GM12878 (cell line): ENCODE measurements at regions not wholly inside any gene's neighbourhood (a gene's known extent, or its start where the extent isn't known, plus 50 kb on each side); places are given as distances from the start of the nearest gene placed in this dataset.
"Not testable (repeated sequence)": the region's sequence is repeated elsewhere in the genome, so short reads cannot be mapped to it uniquely, and the experiment has no call there.

Experiments
- ATAC-seq: fragments of 200-7000 bp; cut with Tn5 transposase; 3 replicates; pipeline ENCODE4 v1.9.1; 2020; ENCODE audit warnings: mild to moderate bottlenecking, moderate library complexity
- BruUV-seq: library from RNA; stranded (reverse); fragments of 400-500 nt; replicated peaks from 2 replicates; lab custom pipeline; 2021; lab: Mats Ljungman, UMichigan
- CTCF ChIA-PET: fragments of 300-600 bp; sonication (Branson Sonifier 250); formaldehyde crosslinking; extraction: SDS; loops from one replicate; lab custom pipeline; 2021; ENCODE audit warnings: inconsistent platforms; lab: Yijun Ruan, JAX
- POLR2A ChIA-PET: fragments of 350-600 bp; formaldehyde crosslinking; extraction: SDS; loops from one replicate; lab custom pipeline; 2021; ENCODE audit warnings: inconsistent platforms; lab: Charles Lee
- RAD21 ChIA-PET: fragments of 300-600 bp; sonication (Branson Sonifier 250); formaldehyde crosslinking; loops from one replicate; lab custom pipeline; 2023; ENCODE audit warnings: antibody characterized with exemption; ENCODE audit not compliant: unreplicated experiment; lab: Charles Lee
- SMC1A ChIA-PET: fragments of 300-600 bp; sonication (Branson Sonifier 250); formaldehyde crosslinking; loops from one replicate; lab custom pipeline; 2023; ENCODE audit not compliant: unreplicated experiment, uncharacterized antibody; lab: Charles Lee
- DNase-seq: peaks from one replicate; pipeline ENCODE4 v3.0.0-alpha.2; 2011; ENCODE audit warnings: low read depth, low spot score
- FAIRE-seq: peaks from 3 replicates; lab custom pipeline; 2011; peaks lifted over from hg19 to GRCh38; lab: Jason Lieb, UNC
- H2AFZ ChIP-seq: 2 replicates; pipeline ENCODE4 v1.6.0; 2011; ENCODE audit warnings: low read depth, low read length, control low read depth; ENCODE audit not compliant: control insufficient read depth
- H3K27ac ChIP-seq: 2 replicates; pipeline ENCODE4 v1.5.1; 2011; ENCODE audit warnings: control low read depth; ENCODE audit not compliant: control insufficient read depth, insufficient read depth
- H3K27me3 ChIP-seq, 2 experiments: replicated peaks in 1 of 2; 2 replicates each; pipeline versions ENCODE4 v1.6.0 to v1.6.1; 2011; ENCODE audit warnings: low read length in 1 of 2; ENCODE audit not compliant: control insufficient read depth in 2 of 2, insufficient read depth in 2 of 2
- H3K36me3 ChIP-seq, 2 experiments: 2 replicates each; pipeline ENCODE4 v1.5.1; 2011; ENCODE audit warnings: low read length in 1 of 2; ENCODE audit not compliant: control insufficient read depth in 2 of 2, insufficient read depth in 2 of 2
- H3K4me1 ChIP-seq: 2 replicates; pipeline ENCODE4 v1.6.1; 2011; ENCODE audit warnings: mild to moderate bottlenecking, low read length, moderate library complexity, mixed read lengths; ENCODE audit not compliant: control insufficient read depth, insufficient read depth
- H3K4me2 ChIP-seq: 2 replicates; pipeline ENCODE4 v1.6.0; 2011; ENCODE audit warnings: control low read depth; ENCODE audit not compliant: control insufficient read depth, insufficient read depth
- H3K4me3 ChIP-seq: fragments of 200-600 bp; sonication (generic); 2 replicates; pipeline ENCODE4 v1.5.1; 2016
- H3K79me2 ChIP-seq: 2 replicates; pipeline ENCODE4 v1.6.0; 2011; ENCODE audit warnings: low read length; ENCODE audit not compliant: control insufficient read depth, insufficient read depth
- H3K9ac ChIP-seq: 2 replicates; pipeline ENCODE4 v1.8.0; 2011; ENCODE audit warnings: low read length, control low read depth, mixed read lengths; ENCODE audit not compliant: control insufficient read depth, insufficient read depth
- H3K9me3 ChIP-seq: replicated peaks from 3 replicates; pipeline ENCODE4 v1.5.1; 2011; ENCODE audit warnings: mild to moderate bottlenecking, low read length; ENCODE audit not compliant: control insufficient read depth, insufficient read depth
- H4K20me1 ChIP-seq: 2 replicates; pipeline ENCODE4 v1.6.0; 2011; ENCODE audit not compliant: control insufficient read depth, insufficient read depth
- CHD4 ChIP-seq: fragments of 200-600 bp; sonication (generic); IDR thresholded peaks from 2 replicates; pipeline ENCODE4 v1.6.1; 2016; ENCODE audit warnings: mild to moderate bottlenecking
- ESRRA ChIP-seq: IDR thresholded peaks from 2 replicates; pipeline ENCODE4 v1.6.1; 2012; ENCODE audit warnings: mild to moderate bottlenecking, low read length, improper control_type of control experiment
- GATAD2B ChIP-seq: fragments of 450-650 bp; conservative IDR thresholded peaks from 2 replicates; pipeline ENCODE4 v1.6.1; 2017; ENCODE audit warnings: low read depth, mild to moderate bottlenecking, moderate library complexity
- HDGF ChIP-seq: fragments of 450-650 bp; IDR thresholded peaks from 2 replicates; pipeline ENCODE4 v1.6.1; 2016; ENCODE audit warnings: antibody characterized with exemption
- HSF1 ChIP-seq: fragments of 150-350 bp; IDR thresholded peaks from 2 replicates; pipeline ENCODE4 v1.6.1; 2014; ENCODE audit warnings: mild to moderate bottlenecking, low read depth, low read length
- IRF5 ChIP-seq: fragments of 450-650 bp; IDR thresholded peaks from 2 replicates; pipeline ENCODE4 v1.6.1; 2017; ENCODE audit warnings: borderline replicate concordance
- KDM1A ChIP-seq: fragments of 200-600 bp; sonication (generic); IDR thresholded peaks from 2 replicates; pipeline ENCODE4 v1.6.1; 2016; ENCODE audit warnings: borderline replicate concordance
- MLLT1 ChIP-seq: fragments of 450-650 bp; IDR thresholded peaks from 2 replicates; pipeline ENCODE4 v1.6.1; 2016; ENCODE audit warnings: mild to moderate bottlenecking
- NBN ChIP-seq: fragments of 450-650 bp; IDR thresholded peaks from 2 replicates; pipeline ENCODE4 v1.6.1; 2016
- PAX5 ChIP-seq: IDR thresholded peaks from 2 replicates; pipeline ENCODE4 v1.6.1; 2011; ENCODE audit warnings: low read depth, low read length, borderline replicate concordance
- SMAD5 ChIP-seq: IDR thresholded peaks from 2 replicates; pipeline ENCODE4 v1.6.1; 2016; ENCODE audit warnings: antibody characterized with exemption, low read depth
- SP1 ChIP-seq: IDR thresholded peaks from one replicate; pipeline ENCODE4 v1.6.1; 2011; ENCODE audit warnings: low read depth, low read length
- whole genome bisulfite sequencing: methylation state at CpG from one replicate; pipeline ENCODE4 v1.1.6; 2016; ENCODE audit warnings: low lambda C conversion rate; ENCODE audit not compliant: insufficient replicate concordance, insufficient coverage; ENCODE audit errors: missing lambda C conversion rate; 5-methylcytosine and 5-hydroxymethylcytosine counted together
- in situ Hi-C: fragments of 300-500 bp; cut with MboI; formaldehyde crosslinking; loops from 9 replicates; pipeline ENCODE4 v1.14.3; 2018; ENCODE audit warnings: mixed read lengths
- intact Hi-C: fragments of 100-400 bp; cut with micrococcal nuclease; formaldehyde crosslinking; loops from one replicate; pipeline ENCODE4 v1.14.2; 2022; ENCODE audit not compliant: unreplicated experiment

GRCh38 chr14:55837467-55837866 lies 257.5 kb downstream of the KTN1 start (continued):
- TF ChIP-seq IRF5, result no peak
- TF ChIP-seq HDGF, result no peak
- no peak for TF ChIP-seq CHD4
- TF ChIP-seq KDM1A, result no peak
- TF ChIP-seq SMAD5, result no peak
- no peak for TF ChIP-seq SP1
- no peak for TF ChIP-seq PAX5

GRCh38 chr14:55838529-55839052 lies 258.6 kb downstream of the KTN1 start:
- H3K4me2 ChIP-seq, result no peak overlapping the region
- H3K36me3 ChIP-seq, result no peaks in the 10 kb centered on the region
- no peak overlapping the region for H3K27ac ChIP-seq
- no peaks in the 10 kb centered on the region for H3K9me3 ChIP-seq
- in situ Hi-C loops, result no loop called here
- H2AFZ ChIP-seq, result no peak overlapping the region
- no peak overlapping the region for H3K4me3 ChIP-seq
- no peaks in the 10 kb centered on the region for H3K27me3 ChIP-seq
- no TSS peak for BruUV-seq
- WGBS, result 14% methylated on average over 3 of the region's 3 CpGs
- intact Hi-C loops, result no loop called here
- ChIA-PET SMC1A (no interaction called here), POLR2A (no interaction called here), CTCF (no interaction called here), RAD21 (no interaction called here)
- FAIRE-seq (no peak), DNase-seq (no peak), ATAC-seq (no peak)
- no peaks in the 10 kb centered on the region for H3K79me2 ChIP-seq
- H4K20me1 ChIP-seq, result no peaks in the 10 kb centered on the region
- TF ChIP-seq NBN (no peak), GATAD2B (no peak), HSF1 (no peak), ESRRA (no peak), MLLT1 (no peak)
- no peaks in the 10 kb centered on the region for H3K4me1 ChIP-seq
- no peak overlapping the region for H3K9ac ChIP-seq

- H3K79me2 ChIP-seq, H3K9me3 ChIP-seq: not testable (repeated sequence)
Observed at GRCh38 chr14:55839301-55839947, 259.4 kb downstream of the KTN1 start.

More at GRCh38 chr14:55839301-55839947, 259.4 kb downstream of the KTN1 start:
- H3K27me3 ChIP-seq, DNase-seq, RAD21 ChIA-PET, BruUV-seq, in situ Hi-C loops, ATAC-seq, H3K9ac ChIP-seq, intact Hi-C loops, H3K4me2 ChIP-seq, H3K27ac ChIP-seq, H2AFZ ChIP-seq, H3K4me3 ChIP-seq, SMC1A ChIA-PET, H3K4me1 ChIP-seq, POLR2A ChIA-PET, H4K20me1 ChIP-seq, FAIRE-seq, CTCF ChIA-PET, H3K36me3 ChIP-seq: not testable (repeated sequence)
- WGBS, result 61% methylated on average over 19 of the region's 41 CpGs
